Endothelial cell of umbilical vein (primary cell): ENCODE measurements at regions not wholly inside any gene's neighbourhood (a gene's known extent, or its start where the extent isn't known, plus 50 kb on each side); places are given as distances from the start of the nearest gene placed in this dataset.

Source experiments
- BruUV-seq: library from RNA; stranded (reverse); fragments of 400-500 nt; replicated peaks from 2 replicates; lab custom pipeline; 2021; lab: Mats Ljungman, UMichigan
- CTCF ChIA-PET: fragments of 300-600, 350-600 bp; sonication (Branson Sonifier 250); formaldehyde crosslinking; loops from one replicate; lab custom pipeline; 2021; ENCODE audit warnings: antibody characterized with exemption, inconsistent platforms; lab: Charles Lee
- POLR2A ChIA-PET: fragments of 300-600, 350-600 bp; sonication (Branson Sonifier 250); formaldehyde crosslinking; loops from one replicate; lab custom pipeline; 2021; ENCODE audit warnings: antibody characterized with exemption, inconsistent platforms; lab: Charles Lee
- DNase-seq: peaks from one replicate; pipeline ENCODE4 v3.0.0-alpha.2; 2011; ENCODE audit warnings: low read depth, low spot score
- FAIRE-seq: peaks from 2 replicates; lab custom pipeline; 2011; peaks lifted over from hg19 to GRCh38; lab: Jason Lieb, UNC
- H2AFZ ChIP-seq: 2 replicates; pipeline ENCODE4 v1.6.0; 2012; ENCODE audit warnings: low read depth, low read length, control low read depth, inconsistent platforms
- H3K27ac ChIP-seq: 2 replicates; pipeline ENCODE4 v1.5.1; 2011; ENCODE audit warnings: low read depth, mild to moderate bottlenecking, control low read depth, low read length, moderate library complexity; ENCODE audit not compliant: insufficient read depth
- H3K27me3 ChIP-seq, 2 experiments: 2 replicates each; pipeline versions ENCODE4 v1.6.0 to v1.6.1; 2011; ENCODE audit warnings: low read length in 2 of 2, mixed read lengths in 1 of 2; ENCODE audit not compliant: control insufficient read depth in 2 of 2, insufficient read depth in 2 of 2
- H3K36me3 ChIP-seq, 2 experiments: 2 replicates in 1 of 2; 3 replicates in 1 of 2; pipeline ENCODE4 v1.5.1; 2011; ENCODE audit warnings: low read length in 2 of 2, mild to moderate bottlenecking in 1 of 2, moderate library complexity in 1 of 2; ENCODE audit not compliant: control insufficient read depth in 2 of 2, insufficient read depth in 2 of 2; ENCODE audit errors: extremely low read depth in 1 of 2
- H3K4me1 ChIP-seq: 3 replicates; pipeline ENCODE4 v1.5.1; 2011; ENCODE audit warnings: mild to moderate bottlenecking, low read length; ENCODE audit not compliant: control insufficient read depth, insufficient read depth; ENCODE audit errors: extremely low read depth
- H3K4me2 ChIP-seq: 2 replicates; pipeline ENCODE4 v1.6.1; 2011; ENCODE audit warnings: low read length, control low read depth, mixed read lengths; ENCODE audit not compliant: insufficient read depth
- H3K4me3 ChIP-seq, 3 experiments: fragments of 200-600 bp in 1 of 3; sonication (generic), shearing (Covaris generic) in 1 of 3; replicated peaks in 1 of 3; 2 replicates each; pipeline ENCODE4 v1.5.1; 2011 to 2016; ENCODE audit warnings: control low read depth in 3 of 3, low read length in 3 of 3, mild to moderate bottlenecking in 2 of 3, inconsistent platforms in 1 of 3, low read depth in 1 of 3, moderate library complexity in 1 of 3; ENCODE audit not compliant: insufficient read depth in 1 of 3
- H3K79me2 ChIP-seq: 2 replicates; pipeline ENCODE4 v1.6.0; 2012; ENCODE audit warnings: low read length, inconsistent platforms; ENCODE audit not compliant: control insufficient read depth, insufficient read depth
- H3K9ac ChIP-seq: replicated peaks from 2 replicates; pipeline ENCODE3; 2011; ENCODE audit warnings: low read length, control low read depth; ENCODE audit not compliant: insufficient read depth; ENCODE audit errors: extremely low read depth
- H3K9me1 ChIP-seq: replicated peaks from 3 replicates; pipeline ENCODE4 v1.6.0; 2011; ENCODE audit warnings: mild to moderate bottlenecking, low read length; ENCODE audit not compliant: control insufficient read depth, insufficient read depth; ENCODE audit errors: extremely low read depth
- H3K9me3 ChIP-seq: replicated peaks from 2 replicates; pipeline ENCODE4 v1.5.1; 2012; ENCODE audit warnings: low read length, inconsistent platforms; ENCODE audit not compliant: control insufficient read depth, insufficient read depth
- H4K20me1 ChIP-seq: replicated peaks from 2 replicates; pipeline ENCODE3; 2011; ENCODE audit warnings: mild to moderate bottlenecking, low read length; ENCODE audit not compliant: control insufficient read depth, insufficient read depth; ENCODE audit errors: extremely low read depth
- CTCF ChIP-seq, 2 donors: IDR thresholded peaks; 1 replicate in 1 of 2; 2 replicates in 1 of 2; pipeline ENCODE4 v1.5.1; 2011; ENCODE audit warnings: low read length in 2 of 2, mild to moderate bottlenecking in 2 of 2, moderate library complexity in 2 of 2, control low read depth in 1 of 2, inconsistent platforms in 1 of 2, low read depth in 1 of 2; ENCODE audit not compliant: insufficient read depth in 1 of 2; ENCODE audit errors: extremely low read depth in 1 of 2
- EZH2 ChIP-seq: IDR thresholded peaks from 2 replicates; pipeline ENCODE4 v1.6.1; 2012; ENCODE audit warnings: borderline replicate concordance, low read depth, mild to moderate bottlenecking, moderate library complexity, low read length, inconsistent platforms; ENCODE audit not compliant: severe bottlenecking
- FOS ChIP-seq: IDR thresholded peaks from 2 replicates; pipeline ENCODE4 v1.6.1; 2011; ENCODE audit warnings: mild to moderate bottlenecking, low read length, moderate library complexity, borderline replicate concordance; ENCODE audit not compliant: insufficient read depth
- GATA2 ChIP-seq: IDR thresholded peaks from 2 replicates; pipeline ENCODE4 v1.7.0; 2011; ENCODE audit warnings: low read depth, mild to moderate bottlenecking, moderate library complexity, mixed read lengths, low read length; ENCODE audit not compliant: insufficient read length, insufficient read depth
- JUN ChIP-seq: IDR thresholded peaks from 2 replicates; pipeline ENCODE4 v1.6.1; 2011; ENCODE audit warnings: borderline replicate concordance, low read depth; ENCODE audit not compliant: insufficient read length, insufficient read depth
- MAX ChIP-seq: IDR thresholded peaks from 2 replicates; pipeline ENCODE4 v1.6.1; 2011; ENCODE audit not compliant: insufficient read depth, insufficient read length
- MYC ChIP-seq: IDR thresholded peaks from one replicate; pipeline ENCODE4 v1.6.1; 2011; ENCODE audit warnings: mild to moderate bottlenecking, low read depth, low read length
- POLR2A ChIP-seq: IDR thresholded peaks from 2 replicates; pipeline ENCODE4 v1.6.1; 2012; ENCODE audit warnings: low read depth, mild to moderate bottlenecking, control low read depth, low read length
- POLR2AphosphoS5 ChIP-seq: IDR thresholded peaks from 2 replicates; pipeline ENCODE4 v1.6.1; 2012; ENCODE audit warnings: low read depth, mild to moderate bottlenecking, control low read depth, low read length, moderate library complexity; ENCODE audit not compliant: insufficient read depth
- dilution Hi-C: fragments of 300-500 bp; cut with MboI; formaldehyde crosslinking; loops from one replicate; pipeline ENCODE4 v1.15.0; 2019; ENCODE audit warnings: low sequenced_read_pairs; ENCODE audit not compliant: extremely low pct_ligation_motif_present
- intact Hi-C: fragments of 100-400 bp; cut with micrococcal nuclease; formaldehyde crosslinking; loops from one replicate; pipeline ENCODE4 v1.10.0; 2022

GRCh38 chr5:17966640-17967402 is 332.6 kb downstream of the TAF11L14 start:
- H3K4me2 ChIP-seq: no peak overlapping the region
- FAIRE-seq (no peak), DNase-seq (no peak)
- H3K36me3 ChIP-seq: no peaks in the 10 kb centered on the region
- no peak overlapping the region for H3K27ac ChIP-seq
- no TSS peak for BruUV-seq
- CTCF ChIA-PET: interaction anchor here (0.6 kb wide), 1 partner anchor 546 kb away, joined by 5 read pairs; no protein-coding TSS in a partner anchor
- no peaks in the 10 kb centered on the region for H3K9me1 ChIP-seq
- intact Hi-C loops (no loop called here), dilution Hi-C loops (no loop called here)
- H2AFZ ChIP-seq: no peak overlapping the region
- H3K9ac ChIP-seq: no peak overlapping the region
- no peaks in the 10 kb centered on the region for H3K27me3 ChIP-seq
- H3K4me1 ChIP-seq: no peaks in the 10 kb centered on the region
- no peaks in the 10 kb centered on the region for H3K79me2 ChIP-seq
- H3K4me3 ChIP-seq: no peak overlapping the region
- no peaks in the 10 kb centered on the region for H3K9me3 ChIP-seq
- no peak for TF ChIP-seq FOS
- H4K20me1 ChIP-seq: no peaks in the 10 kb centered on the region
- POLR2A ChIA-PET: no interaction called here

- dilution Hi-C loops: no loop called here
- ChIA-PET CTCF (no interaction called here), POLR2A (no interaction called here)
- intact Hi-C loops: no loop called here
- Histone ChIP-seq H4K20me1 (no peaks in the 10 kb centered on the region), H3K9me3 (no peaks in the 10 kb centered on the region), H3K9ac (no peak overlapping the region), H3K27ac (no peak overlapping the region), H3K27me3 (no peaks in the 10 kb centered on the region), H3K4me3 (no peak overlapping the region), H2AFZ (no peak overlapping the region), H3K36me3 (no peaks in the 10 kb centered on the region), H3K9me1 (no peaks in the 10 kb centered on the region), H3K79me2 (no peaks in the 10 kb centered on the region), H3K4me2 (no peak overlapping the region), H3K4me1 (no peaks in the 10 kb centered on the region)
- no TSS peak for BruUV-seq
- TF ChIP-seq FOS (no peak), JUN (no peak), GATA2 (no peak), POLR2A (no peak), MYC (no peak), POLR2AphosphoS5 (no peak), MAX (no peak), EZH2 (no peak), CTCF (IDR thresholded peaks at IDR 0.05; ENCODE audit: extremely low read depth in 1 of 2, insufficient read depth in 1 of 2, low read depth in 1 of 2, low read length in 2 of 2) (no peak)
- no peak for FAIRE-seq
- no peak for DNase-seq
Observed at GRCh38 chr5:17976404-17976803, 342.1 kb downstream of the TAF11L14 start.
